Glutamatergic neuron (in vitro differentiated cells): ENCODE measurements at regions not wholly inside any gene's neighbourhood (a gene's known extent, or its start where the extent isn't known, plus 50 kb on each side); places are given as distances from the start of the nearest gene placed in this dataset.

Experiments used
- DNase-seq: peaks from one replicate; pipeline ENCODE4 v3.0.0; 2022
- H3K27ac Mint-ChIP-seq: one replicate; pipeline ENCODE4 v1.8.0; 2020; ENCODE audit warnings: mild to moderate bottlenecking, mixed read lengths, inconsistent platforms; ENCODE audit not compliant: unreplicated experiment
- H3K27me3 Mint-ChIP-seq: one replicate; pipeline ENCODE4 v1.8.0; 2020; ENCODE audit warnings: mild to moderate bottlenecking, moderate library complexity, mixed read lengths, inconsistent platforms; ENCODE audit not compliant: unreplicated experiment
- H3K36me3 Mint-ChIP-seq: one replicate; pipeline ENCODE4 v1.8.0; 2020; ENCODE audit warnings: mild to moderate bottlenecking, mixed read lengths, inconsistent platforms; ENCODE audit not compliant: unreplicated experiment
- H3K4me1 Mint-ChIP-seq: one replicate; pipeline ENCODE4 v1.8.0; 2020; ENCODE audit warnings: mild to moderate bottlenecking, low read depth, mixed read lengths, inconsistent platforms; ENCODE audit not compliant: unreplicated experiment
- H3K4me3 Mint-ChIP-seq: one replicate; pipeline ENCODE4 v1.8.0; 2020; ENCODE audit warnings: mild to moderate bottlenecking, mixed read lengths, inconsistent platforms; ENCODE audit not compliant: unreplicated experiment
- H3K9me3 Mint-ChIP-seq: one replicate; pipeline ENCODE4 v1.8.0; 2020; ENCODE audit warnings: mild to moderate bottlenecking, moderate library complexity, mixed read lengths, inconsistent platforms; ENCODE audit not compliant: unreplicated experiment
- CTCF ChIP-seq: fragments of 200-600 bp; sonication (generic); IDR thresholded peaks from one replicate; pipeline ENCODE4 v1.5.0; 2021; ENCODE audit not compliant: partially characterized antibody, unreplicated experiment

- no peak overlapping the region for H3K4me3 Mint-ChIP-seq
- no peak for TF ChIP-seq CTCF
- no peaks in the 10 kb centered on the region for H3K36me3 Mint-ChIP-seq
- H3K4me1 Mint-ChIP-seq: no peaks in the 10 kb centered on the region
- no peak for DNase-seq
- H3K27me3 Mint-ChIP-seq: peaks cover 2% of the 10 kb centered on the region
- H3K27ac Mint-ChIP-seq: no peak overlapping the region
- H3K9me3 Mint-ChIP-seq: no peaks in the 10 kb centered on the region
These were observed 175.8 kb upstream of the ADCY2 start for GRCh38 chr5:7220156-7220555.

GRCh38 chr5:7221041-7221440, 174.9 kb upstream of the ADCY2 start:
- no peaks in the 10 kb centered on the region for H3K9me3 Mint-ChIP-seq
- no peak for TF ChIP-seq CTCF
- no peaks in the 10 kb centered on the region for H3K36me3 Mint-ChIP-seq

GRCh38 chr5:7225826-7226225, 170.1 kb upstream of the ADCY2 start:
- Mint-ChIP-seq H3K4me3 (no peak overlapping the region), H3K9me3 (peaks cover 6% of the 10 kb centered on the region), H3K36me3 (peaks cover 11% of the 10 kb centered on the region), H3K27ac (no peak overlapping the region), H3K4me1 (no peaks in the 10 kb centered on the region), H3K27me3 (no peaks in the 10 kb centered on the region)
- no peak for TF ChIP-seq CTCF
- DNase-seq: no peak

More at GRCh38 chr5:7221041-7221440, 174.9 kb upstream of the ADCY2 start:
- H3K4me1 Mint-ChIP-seq: no peaks in the 10 kb centered on the region
- H3K4me3 Mint-ChIP-seq: no peak overlapping the region
- no peak for DNase-seq
- peaks cover 2% of the 10 kb centered on the region for H3K27me3 Mint-ChIP-seq
- H3K27ac Mint-ChIP-seq: no peak overlapping the region

- H3K4me3 Mint-ChIP-seq: no peak overlapping the region
- H3K4me1 Mint-ChIP-seq: peaks cover 3% of the 10 kb centered on the region
- no peak for TF ChIP-seq CTCF
- no peak overlapping the region for H3K27ac Mint-ChIP-seq
- no peak for DNase-seq
- no peaks in the 10 kb centered on the region for H3K36me3 Mint-ChIP-seq
- H3K27me3 Mint-ChIP-seq: no peaks in the 10 kb centered on the region
- H3K9me3 Mint-ChIP-seq: no peaks in the 10 kb centered on the region
These were observed 153.7 kb upstream of the ADCY2 start for GRCh38 chr5:7242118-7242710.

- Mint-ChIP-seq H3K27me3 (no peaks in the 10 kb centered on the region), H3K9me3 (no peaks in the 10 kb centered on the region), H3K36me3 (no peaks in the 10 kb centered on the region), H3K4me1 (peaks cover 3% of the 10 kb centered on the region), H3K27ac (no peak overlapping the region), H3K4me3 (no peak overlapping the region)
- DNase-seq: no peak
- TF ChIP-seq CTCF: no peak
These were observed 151.7 kb upstream of the ADCY2 start for GRCh38 chr5:7244208-7244607.
